ENCODE measurements at regions not wholly inside any gene's neighbourhood (a gene's known extent, or its start where the extent isn't known, plus 50 kb on each side); places are given as distances from the start of the nearest gene placed in this dataset.

- no peaks in the 10 kb centered on the region for H3K4me1 ChIP-seq (ENCODE audit: control insufficient read depth, insufficient read depth, low read depth, low read length)
- H2BK5ac ChIP-seq (ENCODE audit: low read depth, low read length, poor library complexity, severe bottlenecking): no peak overlapping the region
- H3K4me2 ChIP-seq (ENCODE audit: low read length, poor library complexity, severe bottlenecking): no peak overlapping the region
- no peak overlapping the region for H3K18ac ChIP-seq (ENCODE audit: low read depth in 1 of 2, low read length in 2 of 2)
- H2AK5ac ChIP-seq (ENCODE audit: low read length, severe bottlenecking): no peak overlapping the region
- H2BK12ac ChIP-seq (ENCODE audit: low read length in 2 of 2): no peak overlapping the region
- H4K91ac ChIP-seq (ENCODE audit: low read length): no peak overlapping the region
- no peaks in the 10 kb centered on the region for H3K36me3 ChIP-seq (ENCODE audit: control insufficient read depth in 1 of 2, insufficient read depth in 2 of 2, low read depth in 1 of 2, low read length in 2 of 2)
- H3K4me3 ChIP-seq (ENCODE audit: insufficient read depth in 1 of 2, low read depth in 1 of 2, low read length in 2 of 2): no peak overlapping the region
- peaks cover 4% of the 10 kb centered on the region for H3K9me3 ChIP-seq (ENCODE audit: control insufficient read depth, low read length)
- no peak overlapping the region for H2AFZ ChIP-seq (ENCODE audit: low read depth, low read length)
- H3K23ac ChIP-seq (ENCODE audit: low read length in 2 of 2): no peak overlapping the region
- no peak for DNase-seq
- H2BK120ac ChIP-seq (ENCODE audit: low read depth, low read length): no peak overlapping the region
- no peaks in the 10 kb centered on the region for H3K79me1 ChIP-seq (replicated peaks; ENCODE audit: low read length, poor library complexity, severe bottlenecking)
- 96% methylated on average over 3 of the region's 3 CpGs for WGBS
- no peak overlapping the region for H3K14ac ChIP-seq (ENCODE audit: low read length in 2 of 2)
- no peak overlapping the region for H3K4ac ChIP-seq (ENCODE audit: low read depth in 1 of 2, low read length in 2 of 2)
- no peak overlapping the region for H4K8ac ChIP-seq (ENCODE audit: low read length)
- no peak overlapping the region for H3K27ac ChIP-seq (ENCODE audit: low read length, poor library complexity, severe bottlenecking)
- H2BK15ac ChIP-seq (ENCODE audit: low read depth, poor library complexity, severe bottlenecking): no peak overlapping the region
- no peaks in the 10 kb centered on the region for H3K27me3 ChIP-seq (ENCODE audit: control insufficient read depth in 1 of 2, insufficient read depth in 1 of 2, low read length in 2 of 2)
- H3K9ac ChIP-seq (ENCODE audit: low read length): no peak overlapping the region
Observed at GRCh38 chr18:41311571-41312547, 643.2 kb upstream of the PIK3C3 start.

DNA sequence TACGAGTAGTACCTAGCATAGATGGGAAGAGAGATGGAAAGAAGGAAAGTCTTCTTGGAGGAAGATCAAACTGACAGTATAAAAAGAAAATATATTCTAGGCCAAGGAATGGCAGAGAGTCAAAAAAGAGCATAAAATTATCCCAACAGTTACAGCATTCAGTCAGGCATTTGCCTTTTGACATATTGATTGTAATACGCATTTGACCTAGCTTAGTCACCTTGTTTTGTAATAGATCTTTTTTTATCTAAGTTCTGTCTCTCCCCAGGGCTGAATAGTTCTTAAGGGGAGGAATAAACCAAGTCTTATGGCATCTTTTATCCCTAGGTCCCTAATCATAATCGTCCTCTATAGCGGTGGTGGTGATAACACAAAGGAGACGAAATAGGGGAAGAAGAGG is 657.3 kb upstream of the PIK3C3 start:
- Histone ChIP-seq H4K8ac (ENCODE audit: low read length) (no peak overlapping the region), H3K79me1 (replicated peaks; ENCODE audit: low read length, poor library complexity, severe bottlenecking) (no peaks in the 10 kb centered on the region), H4K91ac (ENCODE audit: low read length) (no peak overlapping the region), H2AFZ (ENCODE audit: low read depth, low read length) (no peak overlapping the region), H3K14ac (ENCODE audit: low read length in 2 of 2) (no peak overlapping the region), H3K36me3 (ENCODE audit: control insufficient read depth in 1 of 2, insufficient read depth in 2 of 2, low read depth in 1 of 2, low read length in 2 of 2) (no peaks in the 10 kb centered on the region), H2BK15ac (ENCODE audit: low read depth, poor library complexity, severe bottlenecking) (no peak overlapping the region), H3K27me3 (ENCODE audit: control insufficient read depth in 1 of 2, insufficient read depth in 1 of 2, low read length in 2 of 2) (no peaks in the 10 kb centered on the region), H3K9ac (ENCODE audit: low read length) (no peak overlapping the region), H3K18ac (ENCODE audit: low read depth in 1 of 2, low read length in 2 of 2) (no peak overlapping the region), H3K27ac (ENCODE audit: low read length, poor library complexity, severe bottlenecking) (no peak overlapping the region), H3K23ac (ENCODE audit: low read length in 2 of 2) (no peak overlapping the region), H3K4me1 (ENCODE audit: control insufficient read depth, insufficient read depth, low read depth, low read length) (no peaks in the 10 kb centered on the region), H3K4ac (ENCODE audit: low read depth in 1 of 2, low read length in 2 of 2) (no peak overlapping the region), H3K4me3 (ENCODE audit: insufficient read depth in 1 of 2, low read depth in 1 of 2, low read length in 2 of 2) (no peak overlapping the region), H2BK120ac (ENCODE audit: low read depth, low read length) (no peak overlapping the region), H2BK5ac (ENCODE audit: low read depth, low read length, poor library complexity, severe bottlenecking) (no peak overlapping the region), H3K9me3 (ENCODE audit: control insufficient read depth, low read length) (peaks cover 14% of the 10 kb centered on the region), H3K4me2 (ENCODE audit: low read length, poor library complexity, severe bottlenecking) (no peak overlapping the region), H2AK5ac (ENCODE audit: low read length, severe bottlenecking) (no peak overlapping the region), H2BK12ac (ENCODE audit: low read length in 2 of 2) (no peak overlapping the region)
- DNase-seq: no peak
- 99% methylated on average over 4 of the region's 5 CpGs for WGBS

DNA sequence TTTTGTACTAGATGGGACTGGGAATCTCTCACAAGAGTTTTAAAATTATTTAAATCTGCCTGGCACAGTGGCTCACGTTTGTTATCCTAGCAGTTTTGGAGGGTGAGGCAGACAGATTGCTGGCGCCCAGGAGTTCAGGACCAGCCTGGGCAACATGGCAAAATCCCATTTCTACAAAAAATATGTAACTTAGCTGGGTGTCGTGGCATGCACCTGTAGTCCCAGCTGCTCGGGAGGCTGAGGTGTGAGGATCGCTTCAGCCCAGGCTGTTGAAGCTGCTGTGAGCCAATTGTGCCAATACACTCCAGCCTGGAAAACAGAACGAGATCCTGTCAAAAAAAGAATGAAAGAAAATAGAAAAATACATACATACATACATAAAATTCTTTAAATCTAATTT is 685.7 kb upstream of the PIK3C3 start:
- H3K79me1 ChIP-seq (replicated peaks; ENCODE audit: low read length, poor library complexity, severe bottlenecking): no peaks in the 10 kb centered on the region
- no peak overlapping the region for H3K9ac ChIP-seq (ENCODE audit: low read length)
- H3K14ac ChIP-seq (ENCODE audit: low read length in 2 of 2): no peak overlapping the region

DNA sequence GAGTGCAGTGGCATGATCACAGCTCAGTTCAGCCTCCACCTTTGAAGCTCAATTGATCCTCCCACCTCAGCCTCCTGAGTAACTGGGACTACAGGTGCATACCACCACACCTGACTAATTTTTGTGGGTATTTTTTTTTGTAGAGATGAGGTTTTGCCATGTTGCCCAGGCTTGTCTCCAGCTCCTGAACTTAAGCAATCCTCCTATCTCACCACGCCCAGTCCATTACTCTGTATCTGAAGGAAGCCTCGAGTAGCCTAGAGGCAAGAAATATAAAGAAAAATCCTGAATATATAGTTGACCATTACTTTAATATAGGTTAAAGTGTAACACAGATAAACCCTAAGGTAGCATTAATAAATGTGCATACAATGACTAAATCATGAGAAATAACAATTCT is 686.8 kb upstream of the PIK3C3 start:
- Histone ChIP-seq H2BK12ac (ENCODE audit: low read length in 2 of 2) (no peak overlapping the region), H3K4me3 (ENCODE audit: insufficient read depth in 1 of 2, low read depth in 1 of 2, low read length in 2 of 2) (no peak overlapping the region), H3K36me3 (ENCODE audit: control insufficient read depth in 1 of 2, insufficient read depth in 2 of 2, low read depth in 1 of 2, low read length in 2 of 2) (no peaks in the 10 kb centered on the region), H2AFZ (ENCODE audit: low read depth, low read length) (no peak overlapping the region), H3K27me3 (ENCODE audit: control insufficient read depth in 1 of 2, insufficient read depth in 1 of 2, low read length in 2 of 2) (no peaks in the 10 kb centered on the region), H3K27ac (ENCODE audit: low read length, poor library complexity, severe bottlenecking) (no peak overlapping the region), H2BK15ac (ENCODE audit: low read depth, poor library complexity, severe bottlenecking) (no peak overlapping the region), H3K4ac (ENCODE audit: low read depth in 1 of 2, low read length in 2 of 2) (no peak overlapping the region), H3K9me3 (ENCODE audit: control insufficient read depth, low read length) (no peaks in the 10 kb centered on the region), H3K23ac (ENCODE audit: low read length in 2 of 2) (no peak overlapping the region), H3K14ac (ENCODE audit: low read length in 2 of 2) (no peak overlapping the region), H3K79me1 (replicated peaks; ENCODE audit: low read length, poor library complexity, severe bottlenecking) (no peaks in the 10 kb centered on the region), H3K18ac (ENCODE audit: low read depth in 1 of 2, low read length in 2 of 2) (no peak overlapping the region), H3K4me2 (ENCODE audit: low read length, poor library complexity, severe bottlenecking) (no peak overlapping the region), H4K91ac (ENCODE audit: low read length) (no peak overlapping the region), H2BK120ac (ENCODE audit: low read depth, low read length) (no peak overlapping the region), H3K4me1 (ENCODE audit: control insufficient read depth, insufficient read depth, low read depth, low read length) (no peaks in the 10 kb centered on the region), H2BK5ac (ENCODE audit: low read depth, low read length, poor library complexity, severe bottlenecking) (no peak overlapping the region), H3K9ac (ENCODE audit: low read length) (no peak overlapping the region), H2AK5ac (ENCODE audit: low read length, severe bottlenecking) (no peak overlapping the region), H4K8ac (ENCODE audit: low read length) (no peak overlapping the region)
- no CpG with 5 or more reads among the region's 2 CpGs for WGBS
- no peak for DNase-seq

More for the DNA sequence above, 685.7 kb upstream of the PIK3C3 start:
- Histone ChIP-seq H2BK12ac (ENCODE audit: low read length in 2 of 2) (no peak overlapping the region), H4K8ac (ENCODE audit: low read length) (no peak overlapping the region), H3K27me3 (ENCODE audit: control insufficient read depth in 1 of 2, insufficient read depth in 1 of 2, low read length in 2 of 2) (no peaks in the 10 kb centered on the region), H3K4me3 (ENCODE audit: insufficient read depth in 1 of 2, low read depth in 1 of 2, low read length in 2 of 2) (no peak overlapping the region), H3K23ac (ENCODE audit: low read length in 2 of 2) (no peak overlapping the region), H3K27ac (ENCODE audit: low read length, poor library complexity, severe bottlenecking) (no peak overlapping the region), H2BK120ac (ENCODE audit: low read depth, low read length) (no peak overlapping the region), H2AK5ac (ENCODE audit: low read length, severe bottlenecking) (no peak overlapping the region), H2AFZ (ENCODE audit: low read depth, low read length) (no peak overlapping the region), H2BK15ac (ENCODE audit: low read depth, poor library complexity, severe bottlenecking) (no peak overlapping the region), H3K18ac (ENCODE audit: low read depth in 1 of 2, low read length in 2 of 2) (no peak overlapping the region), H3K36me3 (ENCODE audit: control insufficient read depth in 1 of 2, insufficient read depth in 2 of 2, low read depth in 1 of 2, low read length in 2 of 2) (no peaks in the 10 kb centered on the region), H4K91ac (ENCODE audit: low read length) (no peak overlapping the region), H3K4me1 (ENCODE audit: control insufficient read depth, insufficient read depth, low read depth, low read length) (no peaks in the 10 kb centered on the region), H3K4ac (ENCODE audit: low read depth in 1 of 2, low read length in 2 of 2) (no peak overlapping the region), H3K4me2 (ENCODE audit: low read length, poor library complexity, severe bottlenecking) (no peak overlapping the region), H3K9me3 (ENCODE audit: control insufficient read depth, low read length) (no peaks in the 10 kb centered on the region), H2BK5ac (ENCODE audit: low read depth, low read length, poor library complexity, severe bottlenecking) (no peak overlapping the region)
- no peak for DNase-seq
- 94% methylated on average over 5 of the region's 6 CpGs for WGBS
